COLO668 (cell line): ENCODE measurements at regions not wholly inside any gene's neighbourhood (a gene's known extent, or its start where the extent isn't known, plus 50 kb on each side); places are given as distances from the start of the nearest gene placed in this dataset.

ENCODE experiments used
- DNase-seq: peaks from one replicate; lab custom pipeline; 2025; ENCODE audit not compliant: unreplicated experiment; lab: John Stamatoyannopoulos, UW

DNA sequence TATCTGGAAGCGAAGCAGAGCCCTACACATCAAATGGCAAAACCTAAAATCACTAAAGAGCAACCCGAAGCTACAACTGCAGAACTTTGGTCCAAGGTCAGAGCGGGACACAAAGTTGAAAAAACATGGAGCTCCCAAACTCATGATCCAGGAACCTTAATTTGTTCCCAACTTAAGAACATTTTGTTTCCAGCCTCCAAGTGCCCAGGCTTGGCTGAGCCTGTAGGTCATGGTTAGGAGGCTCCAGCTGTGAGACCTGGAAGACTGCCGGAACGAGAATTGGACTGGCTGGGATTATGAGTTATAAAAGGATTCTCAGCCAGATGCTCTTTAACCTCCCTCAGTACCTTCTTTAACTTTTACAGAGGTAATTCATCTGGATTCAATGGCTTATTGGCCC, 349.1 kb upstream of the DDX53 start:
- no peak for DNase-seq

DNA sequence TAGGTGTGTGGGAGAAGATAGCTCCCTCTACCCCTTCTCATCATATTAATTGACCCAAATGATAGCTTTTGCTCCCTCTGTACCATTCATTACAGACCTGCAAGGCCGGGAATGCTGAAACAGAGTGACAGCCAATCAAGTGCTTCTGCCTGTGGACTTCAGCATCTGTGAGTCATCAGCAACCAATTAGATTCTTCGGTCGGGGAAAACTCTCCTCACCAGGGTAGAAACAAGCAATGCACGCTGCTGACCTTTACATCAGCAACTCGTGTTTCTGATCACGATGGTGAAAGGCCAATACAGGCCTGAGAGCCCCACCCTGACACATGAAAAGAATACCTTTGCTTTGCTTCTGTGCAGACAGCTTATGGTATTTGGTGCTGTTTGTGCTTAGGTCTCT, 347.2 kb upstream of the DDX53 start:
- no peak for DNase-seq

DNA sequence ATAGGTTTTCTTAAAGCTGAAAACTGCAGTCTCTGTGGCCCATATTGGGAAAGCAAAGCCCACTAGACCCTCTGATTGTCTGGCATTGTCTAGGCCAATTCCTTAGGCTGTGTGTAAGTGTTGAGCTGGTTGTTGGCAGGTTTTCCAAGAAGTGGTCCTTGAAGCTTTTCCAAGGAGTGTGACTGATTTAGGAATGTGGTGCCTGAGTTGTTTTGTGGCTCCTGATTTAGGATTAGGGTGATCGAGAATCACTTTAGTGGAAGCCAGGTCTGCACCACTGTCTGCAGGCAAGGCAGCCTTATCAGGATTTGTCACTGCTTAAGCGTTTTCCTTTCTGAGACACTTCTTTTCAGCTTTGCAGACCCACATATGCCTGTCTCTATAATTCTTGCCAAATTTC, 339.0 kb upstream of the DDX53 start:
- DNase-seq: no peak

DNA sequence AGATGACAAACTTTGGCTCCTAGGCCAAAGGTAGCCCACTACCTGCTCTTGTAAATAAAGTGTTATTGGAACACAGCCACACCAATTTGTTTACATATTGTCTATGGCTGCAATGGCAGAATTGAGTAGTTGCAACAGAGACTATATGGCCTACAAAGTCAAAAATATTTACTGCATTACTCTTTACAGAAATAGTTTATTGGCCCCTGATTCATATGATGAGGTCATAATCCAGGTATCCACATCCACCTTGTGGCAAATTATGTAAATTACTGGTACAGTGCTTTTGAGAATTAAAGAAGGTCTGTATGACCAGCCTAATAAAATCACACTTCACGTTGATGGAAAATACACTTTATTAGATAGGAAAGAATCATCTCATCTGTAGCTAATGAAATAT, 337.0 kb upstream of the DDX53 start:
- DNase-seq: no peak

DNA sequence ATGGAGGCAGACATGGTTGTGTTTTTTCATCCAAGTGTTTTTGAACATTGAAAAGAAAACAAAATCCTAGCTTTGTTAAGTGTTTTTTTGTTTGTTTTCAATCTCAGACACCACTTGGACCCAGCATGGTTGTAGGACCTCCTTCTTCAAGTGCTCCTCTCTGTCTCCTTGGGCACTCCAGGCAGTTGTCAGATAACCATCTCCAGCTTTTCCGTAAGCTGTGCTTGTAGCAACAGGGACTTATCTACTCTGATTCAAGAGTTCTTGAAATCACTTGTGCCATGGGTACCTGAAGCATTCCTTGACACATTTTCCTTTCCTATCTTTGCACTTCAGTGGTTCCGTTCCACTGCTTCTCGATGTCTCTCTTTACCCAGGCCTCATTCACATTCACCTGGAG, 334.9 kb upstream of the DDX53 start:
- DNase-seq: no peak

DNA sequence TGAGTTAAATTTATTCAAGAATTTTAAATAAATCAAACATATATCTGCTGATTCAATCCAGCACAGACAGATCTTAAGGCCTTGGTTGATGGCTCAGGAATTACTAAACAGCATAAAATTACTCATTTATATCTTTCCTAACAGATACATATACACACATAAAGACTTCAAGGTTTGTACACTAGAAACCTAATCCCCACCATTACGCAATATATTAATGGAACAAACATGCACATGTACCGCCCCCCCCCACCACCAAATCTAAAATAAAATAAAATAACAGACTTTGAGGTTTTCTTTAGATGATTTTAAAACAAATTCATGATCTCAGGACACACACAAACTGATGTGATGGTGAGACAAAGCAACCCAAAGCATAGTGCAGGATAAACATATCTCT, 333.9 kb upstream of the DDX53 start:
- no peak for DNase-seq

DNA sequence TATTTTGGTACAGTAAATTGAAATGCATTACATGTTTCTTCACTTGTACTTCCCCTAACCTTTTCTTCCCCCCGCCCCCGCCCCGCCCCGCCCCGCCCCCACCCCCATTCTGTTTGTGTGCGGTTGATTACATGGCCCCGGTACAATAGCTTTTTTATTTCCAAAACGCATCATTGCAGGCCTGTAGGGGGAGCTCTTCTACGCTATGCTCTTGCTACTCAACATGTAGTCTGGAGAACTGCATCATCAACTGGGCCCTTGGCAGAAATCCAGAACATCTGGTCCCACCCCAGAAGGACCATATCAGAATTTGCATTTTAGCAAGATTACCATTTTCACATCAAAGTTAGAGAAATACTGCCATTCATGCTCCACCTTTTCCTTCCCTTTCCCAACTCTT, 333.3 kb upstream of the DDX53 start:
- peak; percentile 5 for DNase-seq

DNA sequence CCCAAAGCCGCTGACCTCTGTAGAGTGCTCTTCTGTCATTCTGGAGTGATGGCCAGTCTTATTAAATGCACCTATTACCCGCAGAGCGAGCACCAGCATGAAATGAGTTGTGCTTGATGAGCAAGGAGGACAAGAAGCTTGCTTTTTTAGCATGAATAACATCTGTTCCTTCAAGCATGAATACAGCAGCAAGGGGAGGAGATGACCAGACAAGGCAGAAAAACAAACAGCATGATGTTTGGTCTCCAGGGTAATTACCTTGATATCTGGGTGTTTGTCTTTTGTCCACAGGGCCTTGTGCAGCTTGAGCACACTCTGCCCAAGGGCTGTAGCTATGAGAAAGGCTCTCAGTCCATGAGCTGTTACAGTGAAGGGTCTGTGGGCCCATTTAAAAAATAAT, 324.8 kb upstream of the DDX53 start:
- DNase-seq: no peak

DNA sequence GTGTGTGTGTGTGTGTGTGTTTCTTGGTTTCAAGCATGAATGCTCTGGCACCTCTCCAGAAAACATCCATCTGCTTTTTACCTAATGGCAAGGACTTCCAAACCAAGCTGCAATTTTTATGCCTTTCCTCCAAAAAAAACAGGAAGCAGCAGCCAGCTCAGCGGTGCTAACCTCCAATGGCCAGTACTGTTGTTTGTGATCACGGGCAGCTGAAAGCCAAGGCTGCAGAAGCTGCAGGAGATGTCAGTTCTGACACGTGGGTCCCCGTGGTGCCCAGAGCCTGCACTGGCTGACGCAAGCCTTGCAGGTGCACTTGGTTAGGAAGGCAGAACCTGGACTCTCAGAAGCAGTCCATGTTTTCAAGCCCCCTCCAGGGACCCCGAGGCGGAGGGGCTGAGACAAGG, 313.6 kb upstream of the DDX53 start:
- no peak for DNase-seq

DNA sequence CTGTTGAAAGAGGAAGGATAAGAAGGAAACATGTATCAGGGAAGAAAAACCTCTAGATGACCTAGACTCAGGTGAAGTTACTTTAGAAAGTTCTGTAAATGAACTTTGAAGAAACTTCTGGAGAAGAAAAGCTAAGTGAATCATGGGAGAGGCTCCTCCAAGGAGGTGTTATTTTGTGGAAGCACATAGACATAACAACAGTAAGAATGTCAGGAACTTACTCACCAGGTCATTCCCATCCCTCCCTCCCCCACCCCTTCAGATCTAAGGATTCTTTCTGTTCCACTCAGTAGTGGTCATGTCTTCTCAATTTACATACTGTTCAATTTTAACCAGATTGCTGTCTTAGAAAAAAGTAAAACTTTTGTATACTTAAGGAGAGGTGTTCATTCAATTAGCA, 310.5 kb upstream of the DDX53 start:
- DNase-seq: no peak

DNA sequence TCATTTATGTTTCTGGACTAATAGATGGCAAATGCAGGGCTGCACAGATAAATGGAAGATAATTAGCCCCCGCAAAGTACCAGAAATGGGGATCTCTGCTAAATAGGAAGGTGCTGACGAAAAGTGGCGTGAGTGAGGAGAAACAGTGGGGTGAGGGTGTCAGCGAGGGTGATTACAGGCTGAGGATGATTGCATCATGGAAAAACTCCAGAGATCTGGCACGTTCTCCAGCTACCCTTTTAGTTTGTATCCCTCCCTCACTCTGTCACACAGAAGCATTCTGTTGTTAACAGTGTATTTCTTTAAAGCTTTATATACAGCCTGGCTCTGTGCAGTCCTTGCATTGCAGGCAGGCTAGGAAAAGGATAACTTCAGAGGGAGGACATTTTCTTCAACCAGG, 309.6 kb upstream of the DDX53 start:
- no peak for DNase-seq

DNA sequence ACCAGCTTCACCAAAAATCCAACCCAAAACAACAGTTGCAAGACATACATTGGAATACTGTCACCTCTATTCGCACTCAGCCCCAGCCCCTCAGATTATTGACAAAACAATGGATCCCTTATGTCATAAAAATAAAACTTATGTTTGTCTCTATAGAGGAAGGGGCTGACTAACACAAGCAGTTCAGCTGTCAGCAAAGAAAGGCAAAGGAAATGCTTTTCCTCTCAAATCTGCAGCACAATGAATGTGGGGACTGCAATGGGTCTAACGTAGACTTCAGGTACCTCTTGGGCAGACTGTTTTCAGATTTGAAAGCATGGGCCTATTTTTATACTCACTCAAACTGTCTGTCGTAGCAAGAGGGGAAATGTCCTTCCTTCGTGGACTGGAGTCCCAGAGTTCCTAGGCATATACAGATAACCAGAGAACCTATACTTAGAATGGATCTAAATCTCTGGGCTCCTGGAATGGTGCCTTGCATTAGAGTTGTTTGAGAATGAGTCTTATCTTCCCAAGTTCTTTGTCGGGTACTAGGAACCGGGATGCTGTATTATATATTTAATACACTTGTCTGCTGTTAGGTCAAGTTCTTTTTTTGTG, 307.7 kb upstream of the DDX53 start:
- DNase-seq: no peak

DNA sequence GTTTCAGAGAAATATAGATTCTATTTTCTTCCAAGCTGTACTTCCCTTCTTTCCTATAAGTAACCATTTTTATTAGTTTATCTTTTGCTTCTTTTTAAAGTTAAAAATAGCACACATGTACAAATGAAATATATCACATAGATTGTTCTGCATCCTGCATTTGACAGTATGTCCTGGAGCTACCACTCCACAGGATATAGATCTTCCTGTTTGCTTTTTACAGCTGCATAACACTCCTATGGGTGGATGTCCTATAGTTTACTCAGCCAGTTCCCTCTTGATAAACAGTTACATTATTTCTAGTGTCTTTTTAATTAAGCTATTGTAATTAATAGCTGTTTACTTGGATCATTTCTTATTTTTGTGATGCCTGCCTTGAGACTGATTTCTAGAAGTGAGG, 301.6 kb upstream of the DDX53 start:
- DNase-seq: no peak

DNA sequence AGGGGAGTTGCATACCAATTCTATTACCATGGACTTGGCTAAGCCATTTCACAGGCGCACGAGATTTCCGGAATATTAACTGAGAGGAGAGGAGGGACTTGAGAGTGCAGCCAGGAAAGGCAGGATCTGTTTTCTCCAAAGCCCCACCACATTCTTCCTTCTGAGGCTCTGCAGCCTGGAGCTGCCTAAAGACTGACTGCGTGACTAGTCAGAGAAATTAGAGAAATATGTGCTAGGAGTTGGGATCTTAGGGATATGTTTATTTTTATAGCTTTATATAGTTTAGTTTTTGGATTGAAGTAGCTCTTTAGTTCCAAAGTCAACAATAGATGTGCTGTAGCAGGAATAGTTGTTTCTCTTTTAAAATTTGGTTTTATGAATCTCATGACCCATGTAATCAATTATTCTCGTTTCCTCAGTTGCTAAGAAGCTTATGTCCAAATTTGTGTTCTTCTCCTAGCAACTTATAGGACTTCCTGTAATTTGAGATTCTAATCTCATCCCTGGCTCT, 300.1 kb upstream of the DDX53 start:
- no peak for DNase-seq

DNA sequence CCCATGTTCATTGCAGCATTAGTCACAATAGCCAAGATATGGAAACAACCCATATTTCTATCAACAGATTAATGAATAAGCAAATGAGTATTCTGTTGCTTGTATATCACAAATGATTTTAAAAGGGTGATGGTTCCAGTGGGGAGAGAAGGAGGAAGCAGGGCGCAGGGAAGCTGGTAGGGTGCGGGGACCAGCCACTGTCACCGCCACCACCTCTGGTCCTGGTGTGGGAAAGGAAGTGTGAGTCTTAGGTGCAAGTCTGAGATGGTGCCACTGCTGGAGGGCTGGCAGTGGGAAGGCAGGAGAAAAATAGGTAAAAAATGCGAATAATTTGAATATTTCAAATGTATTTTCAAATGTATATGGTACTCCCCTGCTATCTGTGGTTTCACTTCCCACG, 286.8 kb upstream of the DDX53 start:
- DNase-seq: no peak

DNA sequence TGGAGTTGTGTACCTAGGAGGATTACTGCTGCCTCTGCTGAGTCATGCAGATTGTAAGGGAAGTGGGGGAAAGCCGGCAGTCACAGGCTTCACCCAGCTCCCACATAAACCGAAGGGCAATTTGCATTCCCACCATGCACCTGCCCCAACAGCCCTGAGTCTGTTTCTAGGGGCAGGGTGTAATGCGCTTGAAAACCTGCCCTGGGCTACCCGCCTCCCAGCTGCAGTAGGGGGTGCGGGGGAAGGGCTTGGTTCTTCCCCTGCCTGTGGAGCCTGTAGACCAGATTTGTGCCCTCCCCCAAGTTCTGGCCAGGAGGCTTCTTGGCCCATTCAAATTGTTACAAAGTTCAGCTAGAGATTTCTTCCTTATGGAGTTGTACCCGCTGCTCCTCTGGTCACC, 269.2 kb upstream of the DDX53 start:
- DNase-seq: no peak

DNA sequence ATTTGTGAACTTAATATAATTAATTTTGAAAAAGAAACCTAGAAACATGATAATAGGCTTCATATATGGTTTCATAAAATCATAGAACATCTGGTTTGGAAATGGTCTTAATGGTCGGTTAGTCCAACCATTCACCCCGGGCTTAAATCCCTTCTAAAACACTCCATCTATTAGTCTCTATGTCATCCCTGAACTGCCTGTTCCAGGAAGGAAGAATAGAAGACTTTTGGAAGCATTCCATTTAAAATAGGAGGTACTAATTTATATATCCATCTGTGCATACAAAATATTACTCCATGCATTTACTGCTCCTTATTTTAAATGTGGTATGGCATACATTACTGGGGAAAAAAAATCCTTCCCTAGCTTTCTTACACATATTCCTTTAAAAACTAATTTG, 262.2 kb upstream of the DDX53 start:
- DNase-seq: no peak

DNA sequence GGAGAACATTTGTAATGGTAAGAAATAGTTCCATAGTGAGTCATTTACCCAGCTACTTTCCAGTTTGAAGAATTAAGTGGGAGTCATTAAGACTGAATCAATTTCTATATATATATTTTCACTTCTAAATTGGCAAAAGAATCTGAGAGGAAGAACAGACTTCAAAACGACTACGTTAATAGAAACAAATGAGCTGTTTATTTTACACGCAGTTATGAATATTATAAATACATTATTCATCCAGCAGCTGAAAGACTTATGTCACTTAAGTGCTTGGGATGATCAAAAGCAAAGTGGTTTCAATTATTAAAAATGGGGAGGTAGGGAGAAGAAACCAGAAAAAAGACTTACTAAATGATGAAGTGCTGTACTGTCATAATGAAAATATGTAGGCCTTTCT, 260.5 kb upstream of the DDX53 start:
- no peak for DNase-seq

DNA sequence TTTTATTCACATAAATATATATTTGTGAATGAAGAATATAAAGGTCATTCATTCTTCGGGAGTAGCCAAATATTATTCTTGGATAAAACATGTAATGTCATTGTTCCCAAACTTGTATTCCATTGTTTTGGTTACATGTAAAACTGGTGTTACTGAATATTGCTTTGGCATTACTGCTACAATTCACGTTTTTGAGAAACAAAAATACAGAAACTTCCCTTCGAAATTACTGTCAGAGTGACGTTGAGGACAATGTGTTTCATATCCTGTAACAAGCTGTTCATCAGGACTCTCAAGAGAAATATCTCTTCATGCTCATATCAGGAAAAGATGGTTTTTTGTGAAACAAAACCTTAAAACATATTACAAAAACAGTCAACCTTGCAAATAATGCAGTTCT, 258.9 kb upstream of the DDX53 start:
- DNase-seq: no peak

DNA sequence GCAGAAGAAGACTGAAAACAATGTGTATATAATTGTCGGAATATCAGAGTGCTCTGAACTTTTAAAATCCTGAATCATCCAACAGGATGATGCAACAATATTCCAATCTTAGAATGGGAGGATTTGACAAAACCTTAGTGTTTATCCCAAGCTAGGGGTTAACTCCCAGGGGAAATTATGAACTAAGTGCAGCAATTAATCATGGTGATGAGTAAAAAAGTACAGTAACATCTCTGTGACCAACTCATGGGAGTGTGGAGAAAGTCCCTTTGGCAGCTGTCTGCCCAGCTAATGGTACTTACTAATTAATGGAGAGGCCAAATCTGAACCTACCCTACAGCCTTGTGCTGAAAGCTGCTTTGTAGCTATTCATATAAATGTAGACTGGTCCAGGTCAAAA, 257.6 kb upstream of the DDX53 start:
- DNase-seq: no peak

DNA sequence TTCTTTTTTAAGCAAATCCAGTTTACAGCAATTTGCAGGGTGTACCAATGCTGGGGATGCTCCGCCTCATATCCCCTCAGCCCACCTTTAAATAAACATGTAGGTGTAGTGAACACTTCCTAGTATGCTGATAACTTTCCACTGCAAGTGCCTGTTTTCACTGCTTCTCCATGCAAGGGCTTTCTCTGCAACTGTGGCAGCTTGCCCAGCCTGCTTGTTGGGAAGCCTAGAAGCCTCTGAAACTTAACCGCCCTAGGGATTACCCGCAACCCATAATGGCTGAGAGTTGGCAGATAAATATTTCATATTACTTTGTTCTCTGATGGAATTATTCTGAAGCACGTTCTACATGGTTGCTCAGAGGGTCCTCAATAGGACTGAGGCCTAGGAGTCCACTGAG, 253.7 kb upstream of the DDX53 start:
- no peak for DNase-seq

DNA sequence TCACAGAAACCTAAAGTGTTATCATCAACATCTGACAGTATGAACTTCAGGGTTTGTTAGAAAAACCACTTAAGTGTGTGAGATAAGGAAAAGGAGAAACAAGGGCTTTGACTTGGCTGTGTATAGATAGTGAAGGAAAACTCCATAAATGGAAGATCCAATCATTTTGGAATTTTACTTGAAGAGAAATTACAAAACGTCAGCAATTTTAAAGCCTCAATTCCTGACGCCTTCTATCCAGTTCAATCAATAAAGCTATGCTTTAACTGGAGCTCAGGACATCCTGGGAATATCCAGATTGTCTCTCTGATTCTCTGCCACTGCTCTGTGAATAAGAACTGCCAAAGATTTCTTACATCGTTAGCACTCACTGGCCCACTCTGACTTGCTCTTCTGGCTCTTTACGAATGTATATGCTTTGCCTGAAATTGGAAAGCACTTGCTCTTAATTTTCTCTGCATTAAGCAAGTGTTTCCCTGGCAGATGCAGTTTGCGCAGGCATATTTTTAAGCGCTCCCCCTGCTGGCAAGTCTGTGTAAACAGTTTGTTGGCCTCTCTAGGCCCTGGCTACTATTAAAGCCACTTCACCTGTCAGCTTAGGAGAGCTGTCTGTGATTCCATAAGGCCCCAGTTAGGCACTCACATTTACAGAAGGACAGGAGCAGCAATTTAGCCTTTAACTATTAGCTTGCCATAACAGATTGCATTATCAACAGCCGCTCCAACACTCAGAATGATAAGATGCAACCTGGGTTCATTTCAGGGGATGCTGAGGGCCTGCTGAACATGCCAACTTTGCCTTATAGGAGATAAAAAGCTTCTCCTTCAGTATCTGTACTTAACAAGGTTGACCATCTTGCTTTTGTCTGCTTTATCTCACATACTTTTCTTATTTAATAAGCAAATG, 251.4 kb upstream of the DDX53 start:
- peak; percentile 23 for DNase-seq
